ENCODE measurements at regions not wholly inside any gene's neighbourhood (a gene's known extent, or its start where the extent isn't known, plus 50 kb on each side); places are given as distances from the start of the nearest gene placed in this dataset.

DNA sequence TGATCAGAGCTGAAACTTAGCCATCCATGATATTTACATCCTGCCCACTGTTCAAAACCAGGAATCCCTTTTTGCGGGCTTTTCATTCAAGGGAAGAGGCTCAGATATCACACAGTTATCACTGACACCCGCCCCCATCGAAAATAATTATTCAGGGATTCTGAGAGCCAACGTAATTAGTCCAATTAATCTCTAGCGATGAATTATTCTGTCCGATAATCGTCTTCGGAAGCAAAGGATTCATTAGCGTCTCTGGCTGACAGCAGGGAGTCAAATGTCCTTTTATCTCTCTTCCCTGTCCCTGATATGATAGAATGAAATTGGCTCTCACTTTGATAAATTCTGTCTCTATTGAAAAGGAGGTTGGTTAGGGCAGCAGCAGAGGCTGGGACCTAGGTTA lies 140.4 kb upstream of the IPO9 start:
- intact Hi-C loops (cut with micrococcal nuclease): no loop called here
- Histone ChIP-seq H2AFZ (ENCODE audit: insufficient read depth, low read depth, low read length, poor library complexity, severe bottlenecking) (no peak overlapping the region), H3K36me3 (replicated peaks in 1 of 2; ENCODE audit: control insufficient read depth in 1 of 2, insufficient read depth in 2 of 2, low read length in 2 of 2) (no peaks in the 10 kb centered on the region), H3K4me3 (replicated peaks in 1 of 3; ENCODE audit: low read depth in 2 of 3, low read length in 3 of 3) (no peak overlapping the region), H3K4me2 (replicated peaks; ENCODE audit: extremely low read depth, low read length, poor library complexity, severe bottlenecking) (no peak overlapping the region), H3K9me3 (replicated peaks in 1 of 2; ENCODE audit: control insufficient read depth in 1 of 2, insufficient read depth in 1 of 2, low read length in 2 of 2) (peaks cover 0 to 2% of the 10 kb centered on the region in 2 donors), H3K27me3 (ENCODE audit: control insufficient read depth in 2 of 2, insufficient read depth in 2 of 2, low read length in 2 of 2) (no peaks in the 10 kb centered on the region), H3K9ac (ENCODE audit: insufficient read depth, low read length, poor library complexity, severe bottlenecking) (no peak overlapping the region), H3K27ac (ENCODE audit: low read depth in 1 of 2, low read length in 2 of 2) (no peak overlapping the region), H4K20me1 (ENCODE audit: insufficient read depth, low read length) (no peaks in the 10 kb centered on the region), H3K4me1 (ENCODE audit: control insufficient read depth in 1 of 2, insufficient read depth in 2 of 2, low read length in 2 of 2) (peaks cover 4 to 10% of the 10 kb centered on the region in 2 donors), H3K79me2 (ENCODE audit: insufficient read depth, low read length) (no peaks in the 10 kb centered on the region)
- DNase-seq: no peak
- H3K9me3 Mint-ChIP-seq: peaks cover 0 to 7% (median 0%) of the 10 kb centered on the region in 7 donors
- WGBS (ENCODE audit: insufficient coverage): 95% methylated on average over 6 of the region's 9 CpGs
- peaks cover 10% of the 10 kb centered on the region for H3K4me1 Mint-ChIP-seq
- H3K36me3 Mint-ChIP-seq: no peaks in the 10 kb centered on the region
- H3K4me3 Mint-ChIP-seq: no peak overlapping the region
- TF ChIP-seq, protein P1, sequence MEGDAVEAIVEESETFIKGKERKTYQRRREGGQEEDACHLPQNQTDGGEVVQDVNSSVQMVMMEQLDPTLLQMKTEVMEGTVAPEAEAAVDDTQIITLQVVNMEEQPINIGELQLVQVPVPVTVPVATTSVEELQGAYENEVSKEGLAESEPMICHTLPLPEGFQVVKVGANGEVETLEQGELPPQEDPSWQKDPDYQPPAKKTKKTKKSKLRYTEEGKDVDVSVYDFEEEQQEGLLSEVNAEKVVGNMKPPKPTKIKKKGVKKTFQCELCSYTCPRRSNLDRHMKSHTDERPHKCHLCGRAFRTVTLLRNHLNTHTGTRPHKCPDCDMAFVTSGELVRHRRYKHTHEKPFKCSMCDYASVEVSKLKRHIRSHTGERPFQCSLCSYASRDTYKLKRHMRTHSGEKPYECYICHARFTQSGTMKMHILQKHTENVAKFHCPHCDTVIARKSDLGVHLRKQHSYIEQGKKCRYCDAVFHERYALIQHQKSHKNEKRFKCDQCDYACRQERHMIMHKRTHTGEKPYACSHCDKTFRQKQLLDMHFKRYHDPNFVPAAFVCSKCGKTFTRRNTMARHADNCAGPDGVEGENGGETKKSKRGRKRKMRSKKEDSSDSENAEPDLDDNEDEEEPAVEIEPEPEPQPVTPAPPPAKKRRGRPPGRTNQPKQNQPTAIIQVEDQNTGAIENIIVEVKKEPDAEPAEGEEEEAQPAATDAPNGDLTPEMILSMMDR (IDR thresholded peaks at IDR 0.05): no peak
- H3K27ac Mint-ChIP-seq: no peak overlapping the region
- H3K27me3 Mint-ChIP-seq (ENCODE audit: low read depth in 3 of 3): peaks cover 1 to 3% (median 1%) of the 10 kb centered on the region in 3 donors

DNA sequence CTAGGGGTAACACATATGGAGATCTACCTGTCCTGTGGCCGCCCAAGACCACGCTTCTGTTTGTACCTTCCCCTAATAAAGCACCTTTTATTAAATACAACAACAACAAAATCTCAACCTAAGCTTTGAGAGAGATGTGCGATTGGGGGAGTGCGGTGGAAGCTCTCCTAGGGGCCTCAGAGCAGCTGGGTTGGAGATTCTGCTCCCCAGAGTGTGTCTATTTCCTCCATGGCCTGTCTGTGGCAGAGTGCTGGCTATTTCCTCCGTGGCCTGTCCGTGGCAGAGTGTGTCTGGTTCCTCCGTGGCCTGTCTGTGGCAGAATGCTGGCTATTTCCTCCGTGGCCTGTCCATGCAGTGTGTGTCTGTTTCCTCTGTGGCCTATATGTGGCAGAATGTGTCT lies 139.3 kb upstream of the IPO9 start:
- Mint-ChIP-seq H3K9me3 (peaks cover 0 to 7% (median 0%) of the 10 kb centered on the region in 7 donors), H3K36me3 (no peaks in the 10 kb centered on the region)

More for the DNA sequence above, 139.3 kb upstream of the IPO9 start:
- no peak overlapping the region for H3K4me3 Mint-ChIP-seq
- peaks cover 10% of the 10 kb centered on the region for H3K4me1 Mint-ChIP-seq
- Histone ChIP-seq H2AFZ (ENCODE audit: insufficient read depth, low read depth, low read length, poor library complexity, severe bottlenecking) (no peak overlapping the region), H3K9me3 (replicated peaks in 1 of 2; ENCODE audit: control insufficient read depth in 1 of 2, insufficient read depth in 1 of 2, low read length in 2 of 2) (peaks cover 0 to 2% of the 10 kb centered on the region in 2 donors), H3K4me2 (replicated peaks; ENCODE audit: extremely low read depth, low read length, poor library complexity, severe bottlenecking) (no peak overlapping the region), H3K79me2 (ENCODE audit: insufficient read depth, low read length) (no peaks in the 10 kb centered on the region), H3K36me3 (replicated peaks in 1 of 2; ENCODE audit: control insufficient read depth in 1 of 2, insufficient read depth in 2 of 2, low read length in 2 of 2) (no peaks in the 10 kb centered on the region), H4K20me1 (ENCODE audit: insufficient read depth, low read length) (no peaks in the 10 kb centered on the region), H3K4me1 (ENCODE audit: control insufficient read depth in 1 of 2, insufficient read depth in 2 of 2, low read length in 2 of 2) (peaks cover 4 to 10% of the 10 kb centered on the region in 2 donors), H3K27ac (ENCODE audit: low read depth in 1 of 2, low read length in 2 of 2) (no peak overlapping the region), H3K27me3 (ENCODE audit: control insufficient read depth in 2 of 2, insufficient read depth in 2 of 2, low read length in 2 of 2) (no peaks in the 10 kb centered on the region), H3K4me3 (replicated peaks in 1 of 3; ENCODE audit: low read depth in 2 of 3, low read length in 3 of 3) (no peak overlapping the region), H3K9ac (ENCODE audit: insufficient read depth, low read length, poor library complexity, severe bottlenecking) (no peak overlapping the region)
- WGBS (ENCODE audit: insufficient coverage): 90% methylated on average over 2 of the region's 8 CpGs
- peaks cover 0 to 1% (median 0%) of the 10 kb centered on the region in 3 donors for H3K27me3 Mint-ChIP-seq (ENCODE audit: low read depth in 3 of 3)
- no peak overlapping the region for H3K27ac Mint-ChIP-seq
- TF ChIP-seq, protein P1 (IDR thresholded peaks at IDR 0.05): no peak
- DNase-seq: no peak
- intact Hi-C loops (cut with micrococcal nuclease): no loop called here

Data from CD14-positive monocyte (primary cell).